NB4 (cell line): ENCODE measurements at regions not wholly inside any gene's neighbourhood (a gene's known extent, or its start where the extent isn't known, plus 50 kb on each side); places are given as distances from the start of the nearest gene placed in this dataset.

ENCODE experiments used
- CTCF ChIP-seq: IDR thresholded peaks from one replicate; pipeline ENCODE4 v1.5.1; 2012; ENCODE audit warnings: low read depth, low read length
- MAX ChIP-seq: IDR thresholded peaks from 2 replicates; pipeline ENCODE4 v1.6.1; 2011; ENCODE audit warnings: low read depth, low read length
- MYC ChIP-seq: IDR thresholded peaks from 2 replicates; pipeline ENCODE4 v1.6.1; 2011; ENCODE audit warnings: low read depth, low read length
- POLR2A ChIP-seq: IDR thresholded peaks from 2 replicates; pipeline ENCODE4 v1.6.1; 2011; ENCODE audit warnings: mild to moderate bottlenecking; ENCODE audit not compliant: insufficient read length; ENCODE audit errors: extremely low read depth

GRCh38 chr10:8344756-8345155 lies 290.3 kb downstream of the GATA3 start:
- TF ChIP-seq CTCF (no peak), POLR2A (no peak), MYC (no peak), MAX (no peak)
